ENCODE measurements at regions not wholly inside any gene's neighbourhood (a gene's known extent, or its start where the extent isn't known, plus 50 kb on each side); places are given as distances from the start of the nearest gene placed in this dataset.

- H3K4me3 ChIP-seq: no peak overlapping the region
- FAIRE-seq (no peak), ATAC-seq (no peak), DNase-seq (ENCODE audit: low read depth in 1 of 2, low spot score in 1 of 2) (no peak)
- H3K9me3 ChIP-seq: no peaks in the 10 kb centered on the region
- CTCF ChIA-PET: no interaction called here
- 43% methylated on average over 1 of the region's 1 CpG for WGBS (ENCODE audit: missing lambda C conversion rate)
- H3K4me2 ChIP-seq: no peak overlapping the region
- POLR2A ChIA-PET: no interaction called here
- no peak for TF ChIP-seq NR3C1 (IDR thresholded peaks at IDR 0.05)
- TF ChIP-seq RNF2 (IDR thresholded peaks at IDR 0.05; ENCODE audit: borderline replicate concordance, low read depth): no peak
- TF ChIP-seq, protein P1, sequence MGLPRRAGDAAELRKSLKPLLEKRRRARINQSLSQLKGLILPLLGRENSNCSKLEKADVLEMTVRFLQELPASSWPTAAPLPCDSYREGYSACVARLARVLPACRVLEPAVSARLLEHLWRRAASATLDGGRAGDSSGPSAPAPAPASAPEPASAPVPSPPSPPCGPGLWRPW (IDR thresholded peaks at IDR 0.05): no peak
- TF ChIP-seq ZC3H11A (IDR thresholded peaks at IDR 0.05): no peak
- no peak for TF ChIP-seq ATOH8 (CRISPR knock-in tag; IDR thresholded peaks at IDR 0.05; ENCODE audit: low read depth)
- TF ChIP-seq POLR2A (IDR thresholded peaks at IDR 0.05; ENCODE audit: low read length): no peak
- TF ChIP-seq TP53 (CRISPR knock-in tag; IDR thresholded peaks at IDR 0.05): no peak
- no peak for TF ChIP-seq ESRRA (IDR thresholded peaks at IDR 0.05; ENCODE audit: borderline replicate concordance, low read length)
- no peak for TF ChIP-seq EHMT2 (IDR thresholded peaks at IDR 0.05; ENCODE audit: low read depth)
- H3K4me1 ChIP-seq: peaks cover 1% of the 10 kb centered on the region; the same call in 1 of the 3 replicates
- H3K27ac ChIP-seq: no peak overlapping the region
Observed at GRCh38 chr6:109299265-109299607, 83.0 kb downstream of the CD164 start.

- Histone ChIP-seq H3K4me2 (no peak overlapping the region), H3K4me1 (peaks cover 6% of the 10 kb centered on the region; the same call in 2 of the 3 replicates), H3K9me3 (no peaks in the 10 kb centered on the region), H3K4me3 (no peak overlapping the region), H3K27ac (no peak overlapping the region)
- DNase-seq (ENCODE audit: low read depth in 1 of 2, low spot score in 1 of 2) (no peak), ATAC-seq (no peak), FAIRE-seq (no peak)
- ChIA-PET CTCF (no interaction called here), POLR2A (no interaction called here)
- TF ChIP-seq ZSCAN20 (CRISPR knock-in tag; IDR thresholded peaks at IDR 0.05) (no peak), EHMT2 (IDR thresholded peaks at IDR 0.05; ENCODE audit: low read depth) (no peak), PBX3 (IDR thresholded peaks at IDR 0.05) (no peak), BHLHE40 (IDR thresholded peaks at IDR 0.05; ENCODE audit: low read depth, low read length) (no peak), CHD4 (IDR thresholded peaks at IDR 0.05; ENCODE audit: borderline replicate concordance) (no peak), USF2 (IDR thresholded peaks at IDR 0.05) (no peak)
- 84% methylated on average over 5 of the region's 6 CpGs for WGBS (ENCODE audit: missing lambda C conversion rate)
Observed at GRCh38 chr6:109298605-109299264, 83.5 kb downstream of the CD164 start.

- Histone ChIP-seq H3K4me2 (no peak overlapping the region), H3K27ac (no peak overlapping the region), H3K4me3 (no peak overlapping the region), H3K4me1 (peaks cover 12% of the 10 kb centered on the region), H3K9me3 (no peaks in the 10 kb centered on the region)
- ChIA-PET CTCF (interaction anchor here (1.1 kb wide), 1 partner anchor 24 kb away, joined by 3 read pairs; no protein-coding TSS in a partner anchor), POLR2A (no interaction called here)
- FAIRE-seq (no peak), DNase-seq (ENCODE audit: low read depth in 1 of 2, low spot score in 1 of 2) (no peak), ATAC-seq (no peak)
- 68% methylated on average over 6 of the region's 6 CpGs for WGBS (ENCODE audit: missing lambda C conversion rate)
- no peak for TF ChIP-seq ZFP36 (IDR thresholded peaks at IDR 0.05; ENCODE audit: borderline replicate concordance, partially characterized antibody)
Observed at GRCh38 chr6:109297406-109298110, 84.7 kb downstream of the CD164 start.

GRCh38 chr6:109296971-109297372 lies 85.3 kb downstream of the CD164 start:
- no peak overlapping the region for H3K27ac ChIP-seq
- CTCF ChIA-PET: interaction anchor here (1.1 kb wide), 1 partner anchor 24 kb away, joined by 3 read pairs; no protein-coding TSS in a partner anchor
- no peak for TF ChIP-seq PBX3 (IDR thresholded peaks at IDR 0.05)
- no peak for TF ChIP-seq RNF2 (IDR thresholded peaks at IDR 0.05; ENCODE audit: borderline replicate concordance, low read depth)
- no peak for TF ChIP-seq E2F6 (IDR thresholded peaks at IDR 0.05; ENCODE audit: borderline replicate concordance, low read depth)
- TF ChIP-seq, protein P1 (IDR thresholded peaks at IDR 0.05): no peak
- no peak for TF ChIP-seq KDM1A (IDR thresholded peaks at IDR 0.05; ENCODE audit: low read depth)
- no peak for TF ChIP-seq RCOR1 (IDR thresholded peaks at IDR 0.05; ENCODE audit: low read depth, low read length)
- no peak for TF ChIP-seq BCL3 (IDR thresholded peaks at IDR 0.05)
- TF ChIP-seq, protein P2, sequence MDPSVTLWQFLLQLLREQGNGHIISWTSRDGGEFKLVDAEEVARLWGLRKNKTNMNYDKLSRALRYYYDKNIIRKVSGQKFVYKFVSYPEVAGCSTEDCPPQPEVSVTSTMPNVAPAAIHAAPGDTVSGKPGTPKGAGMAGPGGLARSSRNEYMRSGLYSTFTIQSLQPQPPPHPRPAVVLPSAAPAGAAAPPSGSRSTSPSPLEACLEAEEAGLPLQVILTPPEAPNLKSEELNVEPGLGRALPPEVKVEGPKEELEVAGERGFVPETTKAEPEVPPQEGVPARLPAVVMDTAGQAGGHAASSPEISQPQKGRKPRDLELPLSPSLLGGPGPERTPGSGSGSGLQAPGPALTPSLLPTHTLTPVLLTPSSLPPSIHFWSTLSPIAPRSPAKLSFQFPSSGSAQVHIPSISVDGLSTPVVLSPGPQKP (IDR thresholded peaks at IDR 0.05; ENCODE audit: low read depth, low read length): no peak
- TF ChIP-seq ZNF302 (CRISPR knock-in tag; IDR thresholded peaks at IDR 0.05): no peak

More at GRCh38 chr6:109296971-109297372, 85.3 kb downstream of the CD164 start:
- 75% methylated on average over 7 of the region's 7 CpGs for WGBS (ENCODE audit: missing lambda C conversion rate)
- ATAC-seq (no peak), FAIRE-seq (no peak), DNase-seq (ENCODE audit: low read depth in 1 of 2, low spot score in 1 of 2) (no peak)
- Histone ChIP-seq H3K4me3 (no peak overlapping the region), H3K4me1 (peaks cover 12% of the 10 kb centered on the region), H3K4me2 (no peak overlapping the region), H3K9me3 (no peaks in the 10 kb centered on the region)
- POLR2A ChIA-PET: no interaction called here

Data from A549 (cell line).